ENCODE measurements at regions not wholly inside any gene's neighbourhood (a gene's known extent, or its start where the extent isn't known, plus 50 kb on each side); places are given as distances from the start of the nearest gene placed in this dataset.

DNA sequence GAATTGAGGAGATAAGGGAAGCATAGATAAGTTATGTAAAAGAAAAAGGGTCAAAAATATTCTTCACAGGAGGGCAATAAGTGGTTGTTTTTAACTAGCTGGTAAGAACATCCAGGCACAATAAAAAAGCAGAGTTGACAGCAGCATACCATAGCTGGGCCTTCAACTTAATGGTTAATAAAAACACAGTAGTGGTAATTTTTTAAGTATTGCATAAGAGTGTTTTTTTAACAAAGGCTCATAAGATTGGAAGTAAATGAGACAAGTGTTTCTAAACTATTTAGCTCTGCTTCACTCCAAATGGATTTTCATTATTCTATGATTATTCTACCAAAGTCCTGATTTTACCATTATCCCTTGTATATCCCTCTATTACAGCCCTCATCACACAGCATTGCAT lies 140.1 kb upstream of the TSPAN8 start:
- TF ChIP-seq, protein P1, sequence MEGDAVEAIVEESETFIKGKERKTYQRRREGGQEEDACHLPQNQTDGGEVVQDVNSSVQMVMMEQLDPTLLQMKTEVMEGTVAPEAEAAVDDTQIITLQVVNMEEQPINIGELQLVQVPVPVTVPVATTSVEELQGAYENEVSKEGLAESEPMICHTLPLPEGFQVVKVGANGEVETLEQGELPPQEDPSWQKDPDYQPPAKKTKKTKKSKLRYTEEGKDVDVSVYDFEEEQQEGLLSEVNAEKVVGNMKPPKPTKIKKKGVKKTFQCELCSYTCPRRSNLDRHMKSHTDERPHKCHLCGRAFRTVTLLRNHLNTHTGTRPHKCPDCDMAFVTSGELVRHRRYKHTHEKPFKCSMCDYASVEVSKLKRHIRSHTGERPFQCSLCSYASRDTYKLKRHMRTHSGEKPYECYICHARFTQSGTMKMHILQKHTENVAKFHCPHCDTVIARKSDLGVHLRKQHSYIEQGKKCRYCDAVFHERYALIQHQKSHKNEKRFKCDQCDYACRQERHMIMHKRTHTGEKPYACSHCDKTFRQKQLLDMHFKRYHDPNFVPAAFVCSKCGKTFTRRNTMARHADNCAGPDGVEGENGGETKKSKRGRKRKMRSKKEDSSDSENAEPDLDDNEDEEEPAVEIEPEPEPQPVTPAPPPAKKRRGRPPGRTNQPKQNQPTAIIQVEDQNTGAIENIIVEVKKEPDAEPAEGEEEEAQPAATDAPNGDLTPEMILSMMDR (conservative IDR thresholded peaks at IDR 0.05; ENCODE audit: low read depth, low read length): no peak
- TF ChIP-seq EZH2 (IDR thresholded peaks at IDR 0.05; ENCODE audit: low read length, unreplicated experiment): no peak

Data from PC-3 (cell line).